ENCODE measurements at regions not wholly inside any gene's neighbourhood (a gene's known extent, or its start where the extent isn't known, plus 50 kb on each side); places are given as distances from the start of the nearest gene placed in this dataset.

DNA sequence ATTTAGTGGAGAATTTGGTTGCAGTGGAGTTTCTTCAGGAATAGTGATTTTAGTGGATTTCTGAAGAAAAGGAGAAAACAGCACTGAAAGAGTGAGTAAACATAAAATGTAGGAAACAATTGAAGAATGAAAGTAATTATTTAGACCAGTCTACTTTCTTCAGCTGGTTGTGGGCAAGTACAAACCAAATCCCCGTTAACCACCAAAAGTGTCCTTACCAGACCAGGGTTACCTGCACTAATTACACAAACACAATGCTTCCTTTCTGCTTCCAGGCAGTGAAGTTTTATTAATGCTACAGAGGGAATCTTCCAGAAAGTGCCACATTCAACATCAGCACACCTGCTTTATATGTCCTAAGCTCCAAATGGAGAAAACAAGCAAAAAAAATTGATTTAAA, 248.0 kb upstream of the TBC1D5 start:
- Mint-ChIP-seq H3K36me3 (ENCODE audit: unreplicated experiment) (no peaks in the 10 kb centered on the region), H3K4me1 (ENCODE audit: low read depth, unreplicated experiment) (peaks cover 30% of the 10 kb centered on the region), H3K9me3 (ENCODE audit: unreplicated experiment) (peaks cover 10% of the 10 kb centered on the region), H3K27me3 (ENCODE audit: unreplicated experiment) (peaks cover 5% of the 10 kb centered on the region), H3K27ac (ENCODE audit: unreplicated experiment) (no peak overlapping the region), H3K4me3 (ENCODE audit: unreplicated experiment) (no peak overlapping the region)
- TF ChIP-seq, protein P1, sequence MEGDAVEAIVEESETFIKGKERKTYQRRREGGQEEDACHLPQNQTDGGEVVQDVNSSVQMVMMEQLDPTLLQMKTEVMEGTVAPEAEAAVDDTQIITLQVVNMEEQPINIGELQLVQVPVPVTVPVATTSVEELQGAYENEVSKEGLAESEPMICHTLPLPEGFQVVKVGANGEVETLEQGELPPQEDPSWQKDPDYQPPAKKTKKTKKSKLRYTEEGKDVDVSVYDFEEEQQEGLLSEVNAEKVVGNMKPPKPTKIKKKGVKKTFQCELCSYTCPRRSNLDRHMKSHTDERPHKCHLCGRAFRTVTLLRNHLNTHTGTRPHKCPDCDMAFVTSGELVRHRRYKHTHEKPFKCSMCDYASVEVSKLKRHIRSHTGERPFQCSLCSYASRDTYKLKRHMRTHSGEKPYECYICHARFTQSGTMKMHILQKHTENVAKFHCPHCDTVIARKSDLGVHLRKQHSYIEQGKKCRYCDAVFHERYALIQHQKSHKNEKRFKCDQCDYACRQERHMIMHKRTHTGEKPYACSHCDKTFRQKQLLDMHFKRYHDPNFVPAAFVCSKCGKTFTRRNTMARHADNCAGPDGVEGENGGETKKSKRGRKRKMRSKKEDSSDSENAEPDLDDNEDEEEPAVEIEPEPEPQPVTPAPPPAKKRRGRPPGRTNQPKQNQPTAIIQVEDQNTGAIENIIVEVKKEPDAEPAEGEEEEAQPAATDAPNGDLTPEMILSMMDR (IDR thresholded peaks at IDR 0.05; ENCODE audit: partially characterized antibody, unreplicated experiment) = no peak
- DNase-seq = no peak

DNA sequence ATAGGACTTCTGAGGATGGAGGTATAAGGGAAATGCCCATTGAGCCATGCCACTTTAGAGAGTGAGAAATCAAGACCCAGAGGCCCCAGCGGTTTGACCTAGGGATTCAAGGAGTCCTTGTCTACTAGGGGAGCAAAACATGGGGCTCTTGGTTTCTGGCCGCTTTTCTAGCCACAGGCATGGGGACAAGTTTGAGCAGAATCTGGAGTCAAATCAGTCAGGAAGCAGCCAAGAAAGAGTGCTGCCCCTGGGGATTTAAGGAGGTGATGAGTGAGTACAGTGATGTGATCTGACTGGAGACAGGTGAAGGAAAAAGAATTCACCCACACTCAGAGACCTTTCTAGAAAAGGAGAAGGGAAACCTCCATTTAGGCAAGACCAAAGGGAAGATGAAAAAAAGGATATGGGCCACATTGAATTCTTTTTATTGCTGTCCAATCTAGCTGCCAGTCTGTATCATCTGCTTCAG, 244.0 kb upstream of the TBC1D5 start:
- TF ChIP-seq, protein P1 (IDR thresholded peaks at IDR 0.05; ENCODE audit: partially characterized antibody, unreplicated experiment) = no peak
- Mint-ChIP-seq H3K27ac (ENCODE audit: unreplicated experiment) (no peak overlapping the region), H3K36me3 (ENCODE audit: unreplicated experiment) (no peaks in the 10 kb centered on the region), H3K9me3 (ENCODE audit: unreplicated experiment) (no peaks in the 10 kb centered on the region), H3K4me3 (ENCODE audit: unreplicated experiment) (no peak overlapping the region), H3K4me1 (ENCODE audit: low read depth, unreplicated experiment) (peaks cover 5% of the 10 kb centered on the region), H3K27me3 (ENCODE audit: unreplicated experiment) (no peaks in the 10 kb centered on the region)
- DNase-seq = no peak

DNA sequence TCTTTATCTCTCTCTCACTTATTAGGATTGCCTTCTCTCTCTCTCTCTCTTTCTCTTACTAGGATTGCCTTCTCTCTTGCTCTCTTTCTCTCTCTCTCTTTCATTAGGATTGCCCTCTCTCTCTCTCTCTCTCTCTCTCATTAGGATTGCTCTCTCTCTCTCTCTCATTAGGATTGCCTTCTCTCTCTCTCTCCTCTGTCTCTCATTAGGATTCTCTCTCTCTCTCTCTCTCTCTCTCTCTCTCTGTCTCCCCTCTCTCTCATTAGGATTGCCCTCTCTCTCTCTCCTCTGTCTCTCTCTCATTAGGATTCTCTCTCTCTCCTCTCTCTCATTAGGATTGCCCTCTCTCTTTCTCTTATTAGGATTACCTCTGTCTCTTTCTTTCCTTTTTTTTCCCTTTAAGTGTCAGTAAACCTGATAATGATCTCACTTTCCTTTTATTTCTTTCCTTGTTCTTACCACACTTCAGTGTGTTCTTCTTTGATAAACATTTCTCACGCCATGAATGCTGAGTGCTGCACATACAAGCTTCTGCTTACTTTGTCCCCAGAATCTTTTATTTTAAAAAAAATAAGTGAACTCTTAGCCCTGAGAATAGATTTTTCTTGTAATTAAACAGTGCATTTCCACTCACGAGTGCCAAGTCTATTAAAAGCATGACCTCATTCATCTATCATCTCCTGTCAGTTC, 243.4 kb upstream of the TBC1D5 start:
- H3K27ac Mint-ChIP-seq (ENCODE audit: unreplicated experiment) = no peak overlapping the region
- no peaks in the 10 kb centered on the region for H3K9me3 Mint-ChIP-seq (ENCODE audit: unreplicated experiment)
- H3K36me3 Mint-ChIP-seq (ENCODE audit: unreplicated experiment) = no peaks in the 10 kb centered on the region
- H3K4me1 Mint-ChIP-seq (ENCODE audit: low read depth, unreplicated experiment) = peaks cover under 1% of the 10 kb centered on the region
- no peak overlapping the region for H3K4me3 Mint-ChIP-seq (ENCODE audit: unreplicated experiment)
- H3K27me3 Mint-ChIP-seq (ENCODE audit: unreplicated experiment) = no peaks in the 10 kb centered on the region
- no peak for DNase-seq
- TF ChIP-seq, protein P1 (IDR thresholded peaks at IDR 0.05; ENCODE audit: partially characterized antibody, unreplicated experiment) = no peak

DNA sequence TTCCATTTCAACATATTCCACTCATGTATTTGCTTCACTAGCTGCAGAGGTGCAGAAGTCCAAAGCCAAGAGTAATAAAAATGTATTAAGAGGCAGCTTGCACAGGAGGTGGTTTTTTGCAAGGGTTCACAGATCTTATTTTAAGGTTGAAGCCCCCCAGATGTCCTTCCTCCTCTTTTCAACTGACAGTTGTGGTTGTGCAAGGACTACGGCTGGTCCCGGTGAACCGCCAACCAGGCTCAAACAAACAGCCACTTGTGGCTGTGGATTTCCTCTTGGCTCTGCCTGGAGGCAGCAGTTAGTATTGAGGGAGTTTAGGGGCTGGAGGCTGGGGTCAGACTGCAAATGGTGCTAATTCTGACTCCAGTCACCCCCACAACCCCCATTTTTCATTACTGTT, 240.7 kb upstream of the TBC1D5 start:
- DNase-seq = no peak
- Mint-ChIP-seq H3K27me3 (ENCODE audit: unreplicated experiment) (no peaks in the 10 kb centered on the region), H3K4me1 (ENCODE audit: low read depth, unreplicated experiment) (peaks cover 2% of the 10 kb centered on the region), H3K4me3 (ENCODE audit: unreplicated experiment) (no peak overlapping the region), H3K27ac (ENCODE audit: unreplicated experiment) (no peak overlapping the region), H3K36me3 (ENCODE audit: unreplicated experiment) (no peaks in the 10 kb centered on the region), H3K9me3 (ENCODE audit: unreplicated experiment) (no peaks in the 10 kb centered on the region)
- TF ChIP-seq, protein P1 (IDR thresholded peaks at IDR 0.05; ENCODE audit: partially characterized antibody, unreplicated experiment) = no peak

DNA sequence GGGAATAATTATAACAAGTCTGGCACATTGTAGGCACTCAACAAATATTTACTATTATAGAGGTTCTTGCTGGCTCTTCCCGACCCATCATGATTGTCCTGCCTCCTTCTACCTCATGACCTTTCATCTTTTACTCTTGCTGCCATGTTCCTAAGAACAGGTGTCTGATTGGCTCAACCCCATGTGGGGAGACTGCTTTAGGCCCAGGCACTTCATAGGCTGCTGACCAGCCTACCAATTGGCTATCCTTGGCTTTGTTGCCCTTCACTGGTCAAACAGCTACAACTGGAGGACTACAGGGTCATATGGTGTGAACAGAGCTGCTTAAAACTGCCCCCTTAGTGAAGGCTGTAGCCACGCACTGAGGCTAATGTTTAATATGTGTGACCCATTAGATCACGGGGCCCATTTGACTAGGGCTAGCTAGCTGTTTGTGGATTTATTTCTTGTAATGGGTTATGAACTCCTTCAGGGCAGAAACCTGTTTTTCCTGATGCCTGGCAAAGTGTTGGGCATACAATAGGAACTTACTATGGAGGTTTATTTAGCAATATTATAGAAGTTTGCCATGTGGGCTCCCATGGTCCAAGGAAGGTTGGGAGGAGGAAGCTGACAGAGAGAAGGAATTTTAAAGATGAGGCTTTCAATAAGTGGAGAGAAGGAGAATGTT, 239.9 kb upstream of the TBC1D5 start:
- DNase-seq = no peak
- no peak overlapping the region for H3K27ac Mint-ChIP-seq (ENCODE audit: unreplicated experiment)
- no peaks in the 10 kb centered on the region for H3K9me3 Mint-ChIP-seq (ENCODE audit: unreplicated experiment)
- TF ChIP-seq, protein P1 (IDR thresholded peaks at IDR 0.05; ENCODE audit: partially characterized antibody, unreplicated experiment) = no peak
- H3K4me1 Mint-ChIP-seq (ENCODE audit: low read depth, unreplicated experiment) = peaks cover 2% of the 10 kb centered on the region
- H3K4me3 Mint-ChIP-seq (ENCODE audit: unreplicated experiment) = no peak overlapping the region
- H3K36me3 Mint-ChIP-seq (ENCODE audit: unreplicated experiment) = no peaks in the 10 kb centered on the region
- no peaks in the 10 kb centered on the region for H3K27me3 Mint-ChIP-seq (ENCODE audit: unreplicated experiment)

All from glutamatergic neuron (in vitro differentiated cells).